ENCODE measurements at regions not wholly inside any gene's neighbourhood (a gene's known extent, or its start where the extent isn't known, plus 50 kb on each side); places are given as distances from the start of the nearest gene placed in this dataset.

- DNase-seq, result no peak
These were observed 51.6 kb upstream of the DYNLRB2 start for GRCh38 chr16:80489173-80489572.

- DNase-seq, result no peak
These were observed 52.6 kb upstream of the DYNLRB2 start for GRCh38 chr16:80488167-80488566.

- no peak for DNase-seq
These were observed 60.1 kb upstream of the DYNLRB2 start for GRCh38 chr16:80480664-80481063.

GRCh38 chr16:80477838-80478237 lies 63.0 kb upstream of the DYNLRB2 start:
- no peak for DNase-seq

- DNase-seq, result no peak
These were observed 72.8 kb upstream of the DYNLRB2 start for GRCh38 chr16:80468029-80468428.

GRCh38 chr16:80466024-80466987 lies 74.5 kb upstream of the DYNLRB2 start:
- peak; percentile 78 for DNase-seq

- no peak for DNase-seq
These were observed 76.9 kb upstream of the DYNLRB2 start for GRCh38 chr16:80463751-80464495.

- no peak for DNase-seq
These were observed 77.5 kb upstream of the DYNLRB2 start for GRCh38 chr16:80463326-80463725.

GRCh38 chr16:80462917-80463316 lies 77.9 kb upstream of the DYNLRB2 start:
- no peak for DNase-seq

- no peak for DNase-seq
These were observed 79.8 kb upstream of the DYNLRB2 start for GRCh38 chr16:80460988-80461387.

- no peak for DNase-seq
These were observed 80.8 kb upstream of the DYNLRB2 start for GRCh38 chr16:80459966-80460365.

- no peak for DNase-seq
These were observed 81.4 kb upstream of the DYNLRB2 start for GRCh38 chr16:80459331-80459777.

- no peak for DNase-seq
These were observed 82.9 kb upstream of the DYNLRB2 start for GRCh38 chr16:80457871-80458270.

- no peak for DNase-seq
These were observed 86.0 kb upstream of the DYNLRB2 start for GRCh38 chr16:80454802-80455201.

GRCh38 chr16:80449392-80449791 lies 91.4 kb upstream of the DYNLRB2 start:
- DNase-seq, result no peak

- DNase-seq, result no peak
These were observed 93.6 kb upstream of the DYNLRB2 start for GRCh38 chr16:80447241-80447640.

- DNase-seq, result no peak
These were observed 98.0 kb upstream of the DYNLRB2 start for GRCh38 chr16:80442779-80443178.

GRCh38 chr16:80441935-80442334 lies 98.9 kb upstream of the DYNLRB2 start:
- DNase-seq, result no peak

- no peak for DNase-seq
These were observed 100.1 kb upstream of the DYNLRB2 start for GRCh38 chr16:80440667-80441066.

GRCh38 chr16:80437707-80438106 lies 103.1 kb upstream of the DYNLRB2 start:
- no peak for DNase-seq

- no peak for DNase-seq
These were observed 104.3 kb upstream of the DYNLRB2 start for GRCh38 chr16:80436510-80436909.

- no peak for DNase-seq
These were observed 107.2 kb upstream of the DYNLRB2 start for GRCh38 chr16:80433623-80434022.

GRCh38 chr16:80427795-80428194 lies 113.0 kb upstream of the DYNLRB2 start:
- DNase-seq, result no peak

Measured in stimulated activated CD8-positive, alpha-beta memory T cell treated with anti-CD3 and anti-CD28 coated beads, Interleukin-4, amount 100 ng/mL, for 48 hours (primary cell).